Muscle of back (tissue), 3 donors: ENCODE measurements at regions not wholly inside any gene's neighbourhood (a gene's known extent, or its start where the extent isn't known, plus 50 kb on each side); places are given as distances from the start of the nearest gene placed in this dataset.

Experiments used
- DNase-seq, 3 donors: peaks; one replicate each; pipeline versions ENCODE4 v3.0.0 to v3.0.0-alpha.2; 2013

- DNase-seq, result no peak
Observed at GRCh38 chr21:19621837-19622496, 1218.4 kb upstream of the TMPRSS15 start.

- no peak for DNase-seq
Observed at GRCh38 chr21:19640964-19641363, 1237.4 kb upstream of the TMPRSS15 start.

- DNase-seq, result no peak
Observed at GRCh38 chr21:19648391-19648790, 1244.8 kb upstream of the TMPRSS15 start.

- no peak for DNase-seq
Observed at GRCh38 chr21:19683492-19683891, 1279.9 kb upstream of the TMPRSS15 start.

GRCh38 chr21:19684328-19684727 is 1280.7 kb upstream of the TMPRSS15 start:
- no peak for DNase-seq

- DNase-seq, result no peak
Observed at GRCh38 chr21:19692231-19692630, 1288.6 kb upstream of the TMPRSS15 start.

- no peak for DNase-seq
Observed at GRCh38 chr21:19695796-19696195, 1292.2 kb upstream of the TMPRSS15 start.

- no peak for DNase-seq
Observed at GRCh38 chr21:19700476-19700875, 1296.9 kb upstream of the TMPRSS15 start.

GRCh38 chr21:19702726-19703125 is 1295.5 kb upstream of the NCAM2 start:
- DNase-seq, result no peak

- no peak for DNase-seq
Observed at GRCh38 chr21:19704832-19705231, 1293.4 kb upstream of the NCAM2 start.

- no peak for DNase-seq
Observed at GRCh38 chr21:19712441-19712840, 1285.8 kb upstream of the NCAM2 start.

- DNase-seq, result no peak
Observed at GRCh38 chr21:19713313-19713712, 1284.9 kb upstream of the NCAM2 start.

- no peak for DNase-seq
Observed at GRCh38 chr21:19724081-19724480, 1274.1 kb upstream of the NCAM2 start.

- DNase-seq, result no peak
Observed at GRCh38 chr21:19731251-19731650, 1267.0 kb upstream of the NCAM2 start.

- DNase-seq, result no peak
Observed at GRCh38 chr21:19759836-19760235, 1238.4 kb upstream of the NCAM2 start.

- DNase-seq, result no peak
Observed at GRCh38 chr21:19767546-19767945, 1230.7 kb upstream of the NCAM2 start.

- DNase-seq, result no peak
Observed at GRCh38 chr21:19771881-19772280, 1226.3 kb upstream of the NCAM2 start.

GRCh38 chr21:19776076-19776475 is 1222.1 kb upstream of the NCAM2 start:
- no peak for DNase-seq

- no peak for DNase-seq
Observed at GRCh38 chr21:19781881-19782652, 1216.1 kb upstream of the NCAM2 start.

GRCh38 chr21:19785941-19786340 is 1212.3 kb upstream of the NCAM2 start:
- DNase-seq, result peak in 2 of 3 donors; percentile 8 to 34

GRCh38 chr21:19792004-19792403 is 1206.2 kb upstream of the NCAM2 start:
- DNase-seq, result no peak

GRCh38 chr21:19807201-19807600 is 1191.0 kb upstream of the NCAM2 start:
- DNase-seq, result no peak

- DNase-seq, result no peak
Observed at GRCh38 chr21:19810779-19811178, 1187.4 kb upstream of the NCAM2 start.

GRCh38 chr21:19830446-19830845 is 1167.8 kb upstream of the NCAM2 start:
- no peak for DNase-seq
